Right kidney (tissue), 1 donor: ENCODE measurements at regions not wholly inside any gene's neighbourhood (a gene's known extent, or its start where the extent isn't known, plus 50 kb on each side); places are given as distances from the start of the nearest gene placed in this dataset.
"Not testable (repeated sequence)": the region's sequence is repeated elsewhere in the genome, so short reads cannot be mapped to it uniquely, and the experiment has no call there.

Experiments
- DNase-seq: peaks from one replicate; pipeline ENCODE4 v3.0.0-alpha.2; 2016

DNA sequence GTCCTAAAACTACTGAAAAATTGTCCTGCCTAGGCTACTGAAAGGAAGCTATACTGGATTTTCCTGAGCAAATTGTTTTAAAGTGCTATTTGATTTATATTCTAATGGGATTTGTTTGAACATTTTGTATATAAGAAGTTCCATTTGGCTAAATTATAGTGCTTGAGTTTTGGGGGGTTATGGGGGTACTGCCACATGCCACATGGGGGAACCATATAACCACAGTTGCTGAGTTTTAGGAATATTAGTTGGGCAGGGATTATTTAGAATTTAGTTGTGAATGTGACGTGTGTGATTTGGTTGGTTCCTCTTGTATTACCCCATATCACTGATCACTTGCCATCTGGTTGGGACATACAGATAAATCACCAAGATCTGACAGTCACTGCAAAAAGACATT lies 224.5 kb upstream of the TAPT1 start:
- DNase-seq, result no peak

DNA sequence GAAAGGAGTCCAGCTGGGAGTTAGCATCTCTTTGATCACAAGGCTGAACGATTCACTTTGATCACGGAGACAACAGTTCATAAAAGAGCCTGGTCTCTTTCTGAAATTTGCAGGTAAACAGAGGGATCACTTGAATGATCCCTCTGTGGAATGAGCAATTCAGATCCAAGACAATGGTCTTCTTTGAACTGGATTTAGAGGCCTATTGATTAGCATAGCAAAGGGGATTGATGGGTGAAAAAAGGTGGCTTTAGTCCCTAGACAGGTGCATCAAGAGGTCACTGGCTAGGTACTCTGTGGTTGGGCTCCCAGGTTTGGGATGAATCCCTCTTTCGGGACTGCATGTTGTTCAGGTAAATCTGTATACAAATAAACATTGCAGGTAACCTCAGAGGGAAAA lies 223.8 kb upstream of the TAPT1 start:
- DNase-seq, result no peak

DNA sequence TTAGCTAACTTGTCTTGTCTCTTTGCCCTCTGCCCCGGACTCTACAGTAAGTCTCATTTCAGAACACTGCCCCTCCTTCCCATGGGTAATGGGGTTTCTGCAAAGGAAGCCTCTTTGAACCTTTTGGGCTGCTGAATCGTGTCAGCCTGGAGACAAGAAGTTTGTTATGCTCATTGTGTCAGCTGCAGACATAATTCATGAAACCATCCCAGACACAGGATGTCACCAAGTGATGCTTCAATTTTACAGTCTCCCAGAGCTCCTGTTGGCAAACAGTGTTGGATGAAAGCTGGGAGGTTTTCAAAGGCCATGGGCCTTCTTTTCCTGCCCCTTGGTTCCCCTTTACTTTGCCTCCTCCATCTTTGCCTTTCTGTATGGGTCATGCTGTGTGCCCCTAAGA lies 223.1 kb upstream of the TAPT1 start:
- DNase-seq, result peak; percentile 59

DNA sequence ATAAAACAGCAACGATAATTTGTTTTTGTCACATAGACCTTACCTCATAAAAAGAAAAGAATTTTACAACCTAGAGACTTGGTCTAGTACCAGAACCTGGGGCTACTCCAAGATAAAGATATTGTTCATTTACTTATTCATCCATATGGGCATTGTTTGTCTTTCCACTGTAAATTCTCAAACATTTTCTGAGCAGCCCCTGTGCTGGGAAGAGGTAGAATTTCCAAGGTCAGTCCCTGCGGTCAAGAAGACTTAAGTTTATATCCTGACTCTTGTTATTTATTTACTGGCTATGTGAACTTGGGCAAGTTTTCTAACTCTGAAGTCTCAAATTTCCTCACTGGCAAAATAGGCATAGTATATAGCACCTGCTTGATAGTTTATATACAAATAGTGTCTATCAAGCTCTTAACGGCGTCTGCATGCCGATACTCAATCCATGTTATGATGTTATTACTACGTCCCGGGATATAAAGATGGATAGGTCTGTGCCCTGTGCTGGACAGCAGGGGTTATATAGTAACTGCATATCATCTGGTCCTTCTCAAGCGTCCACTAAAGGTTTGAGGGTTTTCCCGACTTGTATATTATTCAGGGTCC lies 222.1 kb upstream of the TAPT1 start:
- peak; percentile 29 for DNase-seq

DNA sequence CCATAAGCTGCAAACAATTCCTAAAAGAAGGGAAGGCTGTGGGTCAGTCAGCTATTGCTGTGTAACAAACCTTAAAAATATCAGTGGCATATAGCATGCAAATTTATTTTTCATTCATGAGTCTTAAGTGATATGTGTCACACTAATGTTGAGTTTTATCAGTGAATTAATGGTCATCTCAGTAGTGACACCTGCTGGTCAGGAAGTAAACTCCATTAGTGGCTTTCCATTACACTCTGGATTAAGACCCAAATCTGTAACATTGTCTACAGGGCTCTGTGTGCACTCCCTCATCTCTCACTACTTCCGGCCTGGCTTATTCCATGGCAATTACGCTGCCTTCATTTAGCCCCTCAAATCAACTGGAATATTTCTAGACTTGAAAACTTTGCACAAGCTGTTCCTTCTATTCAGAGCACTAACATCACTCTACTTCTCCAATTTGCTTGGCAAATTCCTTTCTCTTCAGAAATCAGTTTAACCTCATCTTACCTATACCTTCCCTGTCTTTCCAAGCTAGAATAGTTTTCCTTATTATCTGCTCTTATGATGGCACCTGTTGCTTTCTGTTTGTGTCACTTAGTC lies 217.3 kb upstream of the TAPT1 start:
- no peak for DNase-seq

DNA sequence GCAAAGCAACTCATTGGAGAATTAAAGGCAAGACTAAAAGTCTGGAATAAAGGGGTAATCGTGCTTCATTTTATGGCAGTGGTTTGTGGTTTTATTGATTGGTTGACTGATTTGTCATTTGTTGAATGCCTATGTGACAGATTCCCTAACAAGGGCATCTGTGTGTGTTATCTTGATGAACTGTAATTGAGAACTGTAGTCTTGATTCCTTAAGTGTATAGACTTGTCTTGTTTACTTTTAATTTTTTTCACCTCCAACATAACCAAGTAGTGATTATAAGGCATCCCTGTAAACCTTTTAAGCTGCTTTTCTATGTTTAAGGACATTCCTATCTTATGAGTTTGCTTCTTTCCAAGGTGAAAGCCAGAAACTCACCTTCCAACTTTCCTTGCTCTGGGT lies 216.0 kb upstream of the TAPT1 start:
- DNase-seq, result no peak

DNA sequence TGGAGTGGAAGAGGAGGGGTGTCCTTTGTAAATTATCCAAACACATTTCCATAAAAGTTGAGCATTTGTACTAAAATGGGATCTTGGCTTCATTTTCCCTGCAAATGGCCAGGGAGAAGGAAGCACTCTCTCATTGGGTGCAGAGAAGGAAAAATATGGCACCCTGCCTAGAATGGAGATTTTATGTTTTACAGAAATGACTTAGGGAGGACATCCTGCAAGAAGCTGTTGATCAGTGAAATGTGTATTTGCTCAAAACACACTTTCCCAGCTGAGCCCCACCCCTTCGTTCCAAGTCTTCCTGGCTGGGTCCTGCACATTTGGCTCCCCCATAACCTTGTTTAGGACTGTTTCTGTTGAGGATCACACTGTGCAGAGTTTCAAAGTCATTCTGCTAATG lies 213.5 kb upstream of the TAPT1 start:
- DNase-seq, result no peak

DNA sequence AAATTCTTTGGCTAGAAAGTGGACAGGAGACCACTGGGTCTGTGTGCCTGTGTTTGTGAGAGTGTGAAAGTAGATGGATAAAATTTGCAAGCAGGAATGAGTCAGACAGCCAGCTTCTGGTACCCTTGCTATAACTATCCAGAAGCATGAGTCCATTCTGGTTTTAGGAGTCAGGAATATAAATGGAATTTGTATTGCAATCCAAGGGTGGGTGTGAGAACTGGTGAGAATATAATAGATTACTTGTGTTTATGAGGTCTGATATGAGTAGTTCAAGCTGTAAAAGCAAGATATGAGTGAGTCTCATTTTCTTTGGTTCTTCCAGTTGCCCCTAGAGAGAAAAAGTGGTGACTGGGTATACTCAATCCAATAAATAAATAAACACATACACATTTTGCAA lies 212.7 kb upstream of the TAPT1 start:
- no peak for DNase-seq

DNA sequence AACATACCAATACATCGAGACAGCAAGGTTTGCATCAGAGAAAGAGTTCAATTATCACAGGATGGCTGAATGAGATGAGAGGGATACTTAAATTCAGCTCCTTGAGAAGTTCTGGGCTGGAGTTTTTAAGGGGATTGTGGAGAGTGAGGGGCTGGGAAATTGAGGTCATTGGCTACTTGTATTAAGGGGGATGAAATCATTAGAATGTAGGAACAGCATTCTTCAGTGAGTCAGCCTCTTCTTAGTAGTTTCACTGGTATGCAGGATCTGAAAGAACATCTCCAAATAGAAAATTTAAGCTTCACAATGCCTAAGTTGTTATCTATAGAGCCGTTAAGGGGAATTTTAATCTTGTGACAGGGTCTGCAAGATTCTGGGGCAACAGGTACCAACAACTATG lies 211.6 kb upstream of the TAPT1 start:
- DNase-seq, result no peak

DNA sequence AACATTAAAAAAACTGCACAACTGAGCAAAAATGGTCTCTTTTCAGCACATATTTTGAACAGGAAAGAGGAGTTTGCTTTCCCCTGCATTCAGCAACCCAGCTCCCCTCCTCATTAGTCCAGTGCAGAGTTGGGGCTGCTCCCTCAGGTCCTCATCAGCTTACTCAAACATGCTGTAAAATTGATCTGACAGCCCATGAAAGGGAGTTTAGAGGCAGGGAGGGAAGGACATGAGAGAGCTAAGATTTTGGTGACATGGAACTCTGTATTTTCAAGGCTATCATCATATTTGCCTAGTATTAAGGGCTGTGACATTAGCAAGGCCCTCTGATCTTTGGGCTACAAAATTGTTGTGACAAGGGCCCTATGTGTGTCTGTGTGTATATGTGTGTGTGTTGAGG lies 205.6 kb upstream of the TAPT1 start:
- DNase-seq, result no peak

DNA sequence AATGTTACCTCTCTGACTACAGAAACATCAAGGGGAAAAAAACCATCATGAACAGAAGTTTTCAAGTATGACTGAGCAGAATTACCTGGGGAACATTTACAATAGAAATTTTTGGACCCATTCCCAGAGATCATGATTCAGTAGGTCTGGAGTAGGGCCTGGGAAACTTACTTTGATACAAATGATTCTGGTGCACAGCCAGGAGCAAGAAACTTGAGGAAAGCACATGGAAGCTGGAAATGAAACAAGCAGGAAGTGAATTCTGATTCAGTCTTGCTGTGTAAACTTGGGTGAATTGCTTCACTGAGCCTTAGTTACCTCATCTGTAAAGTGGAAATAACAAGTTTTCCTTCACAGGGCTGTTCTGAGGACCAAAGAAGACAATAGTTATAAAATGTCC lies 192.5 kb upstream of the TAPT1 start:
- DNase-seq, result no peak

DNA sequence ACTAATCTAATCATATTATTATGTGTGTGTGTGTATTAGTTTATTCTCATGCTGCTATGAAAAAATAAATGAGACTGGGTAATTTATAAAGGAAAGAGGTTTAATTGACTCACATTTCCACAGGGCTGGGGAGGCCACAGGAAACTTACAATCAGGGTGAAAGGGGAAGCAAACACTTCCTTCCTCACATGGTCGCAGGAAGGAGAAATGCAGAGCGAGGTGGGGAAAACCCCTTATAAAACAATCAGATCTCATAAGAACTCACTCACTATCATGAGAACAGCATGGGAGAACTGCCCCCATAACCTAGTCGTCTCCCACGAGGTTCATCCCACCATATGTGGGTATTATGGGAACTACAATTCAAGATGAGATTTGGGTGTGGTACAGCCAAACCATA lies 190.9 kb upstream of the TAPT1 start:
- no peak for DNase-seq

DNA sequence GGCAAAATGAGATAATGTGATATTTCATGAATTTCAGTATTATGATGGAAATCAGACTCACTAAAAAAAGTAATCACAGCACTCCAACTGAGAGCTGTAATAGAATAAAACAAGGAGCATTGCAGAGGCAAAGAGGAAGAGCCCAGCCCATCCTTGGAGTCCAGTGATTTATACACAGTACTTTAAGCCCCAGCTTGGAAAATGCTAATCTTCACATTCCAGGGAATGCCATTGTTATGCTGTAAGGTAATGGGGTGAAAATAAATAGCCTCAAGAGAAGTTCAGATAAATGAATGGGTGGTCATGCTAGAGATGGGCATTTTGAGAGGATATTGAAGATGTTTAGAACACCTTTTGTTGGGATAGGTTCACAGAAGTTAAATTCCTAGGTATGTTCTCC lies 190.3 kb upstream of the TAPT1 start:
- DNase-seq, result no peak

DNA sequence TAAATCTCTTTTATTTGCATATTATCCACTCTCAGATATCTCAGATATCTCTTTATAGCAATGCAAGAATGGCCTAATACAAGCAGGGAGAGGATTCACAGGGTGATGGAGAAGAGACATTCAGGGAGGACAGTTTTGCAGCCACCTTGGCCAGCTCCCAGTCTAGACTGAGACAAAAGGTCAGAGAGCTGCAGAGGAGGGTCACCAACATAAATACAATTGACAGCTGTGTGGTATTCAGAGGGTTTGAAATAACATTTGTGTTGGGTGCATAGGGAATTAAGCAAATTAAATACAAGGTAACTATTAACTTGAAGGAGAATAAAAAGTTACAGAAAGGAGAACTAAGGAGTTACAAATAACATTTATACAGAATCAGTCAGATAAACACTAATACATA lies 189.5 kb upstream of the TAPT1 start:
- DNase-seq, result no peak

DNA sequence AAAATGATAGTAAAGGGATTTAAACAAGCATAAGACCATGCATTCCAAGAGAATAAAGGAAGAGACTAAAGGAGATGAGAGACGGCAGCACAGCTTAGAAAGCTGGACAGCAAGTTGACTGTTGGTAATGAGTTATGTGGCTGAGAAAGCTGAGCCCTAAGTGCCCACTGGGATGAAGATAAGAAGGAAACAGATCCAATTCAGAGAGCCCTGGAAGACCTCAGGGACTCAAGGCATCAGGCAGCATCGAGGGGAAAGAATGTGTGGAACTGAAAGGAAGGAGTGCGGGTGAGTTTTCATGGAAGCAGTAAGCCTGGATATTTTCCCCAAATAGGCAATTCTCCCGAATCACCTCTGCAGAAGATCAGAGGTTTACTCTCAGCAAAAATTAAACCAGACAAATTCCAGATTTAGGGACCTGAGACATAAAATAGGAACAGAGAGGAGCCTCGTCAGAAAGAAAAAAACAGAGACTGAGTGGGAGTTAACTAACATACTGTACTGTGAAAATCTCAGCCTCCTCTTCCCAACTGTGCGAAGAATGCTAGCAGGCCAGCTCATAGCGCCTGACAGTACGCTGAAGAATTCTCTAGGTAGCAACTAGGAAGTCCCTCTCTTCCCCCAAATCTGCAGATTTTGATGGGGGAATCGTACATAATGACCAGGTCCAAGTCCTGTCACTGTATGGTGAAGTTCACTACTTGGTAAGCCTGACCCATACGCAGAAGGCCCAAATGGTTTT lies 187.7 kb upstream of the TAPT1 start:
- peak; percentile 6 for DNase-seq

DNA sequence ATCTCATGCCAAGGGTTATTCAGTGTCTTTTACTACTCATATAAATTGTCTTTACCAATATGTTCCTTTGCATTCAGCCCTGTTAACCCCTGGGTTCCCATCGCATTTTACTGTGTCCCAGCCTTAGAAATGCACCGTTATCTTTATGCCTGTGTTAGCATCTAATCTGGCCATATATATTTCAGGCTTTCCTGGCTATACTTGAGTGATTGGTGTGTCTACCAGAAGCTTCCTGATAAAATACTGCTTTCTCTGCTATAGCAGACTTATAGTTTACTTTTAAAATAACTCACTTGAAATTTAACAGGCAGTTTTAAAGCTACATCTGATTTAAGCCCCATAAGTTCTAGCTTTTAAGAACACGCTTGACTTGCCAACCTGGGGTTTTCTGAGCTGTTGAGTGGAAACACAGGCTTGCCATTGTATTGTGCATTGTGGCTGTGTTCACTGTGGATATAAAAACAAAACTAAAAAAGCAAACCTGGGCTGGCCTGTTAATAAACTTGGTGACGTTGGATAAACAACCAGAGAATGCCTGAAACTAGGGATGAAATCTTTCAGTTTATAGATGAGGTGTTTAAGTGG lies 185.3 kb upstream of the TAPT1 start:
- no peak for DNase-seq

DNA sequence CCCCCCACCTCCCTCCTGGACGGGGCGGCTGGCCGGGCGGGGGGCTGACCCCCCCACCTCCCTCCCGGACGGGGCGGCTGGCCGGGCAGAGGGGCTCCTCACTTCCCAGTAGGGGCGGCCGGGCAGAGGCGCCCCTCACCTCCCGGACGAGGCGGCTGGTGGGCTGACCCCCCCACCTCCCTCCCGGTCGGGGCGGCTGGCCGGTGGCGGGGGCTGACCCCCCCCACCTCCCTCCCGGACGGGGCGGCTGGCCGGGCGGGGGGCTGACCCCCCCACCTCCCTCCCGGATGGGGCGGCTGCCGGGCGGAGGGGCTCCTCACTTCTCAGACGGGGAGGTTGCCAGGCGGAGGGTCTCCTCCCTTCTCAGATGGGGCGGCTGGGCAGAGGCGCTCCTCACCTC lies 166.9 kb upstream of the TAPT1 start:
- not testable (repeated sequence) for DNase-seq

DNA sequence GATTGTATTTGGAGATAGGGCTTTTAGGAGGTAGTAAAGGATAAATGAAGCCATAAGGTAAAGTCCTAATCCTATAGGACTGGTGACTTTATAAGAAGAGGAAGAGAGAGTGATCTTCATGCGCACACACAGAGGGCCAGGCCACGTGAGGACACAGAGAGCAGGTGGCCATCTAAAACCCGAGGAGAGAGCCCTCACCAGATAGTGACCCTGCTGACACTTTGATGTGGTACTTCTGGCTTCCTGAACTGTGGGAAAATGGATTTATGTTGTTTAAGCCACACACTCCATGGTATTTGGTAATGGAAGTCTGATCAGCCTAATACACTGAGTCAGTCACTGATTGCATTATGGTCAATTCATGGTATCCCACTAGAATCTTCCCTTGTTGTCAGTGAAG lies 164.9 kb upstream of the TAPT1 start:
- no peak for DNase-seq

DNA sequence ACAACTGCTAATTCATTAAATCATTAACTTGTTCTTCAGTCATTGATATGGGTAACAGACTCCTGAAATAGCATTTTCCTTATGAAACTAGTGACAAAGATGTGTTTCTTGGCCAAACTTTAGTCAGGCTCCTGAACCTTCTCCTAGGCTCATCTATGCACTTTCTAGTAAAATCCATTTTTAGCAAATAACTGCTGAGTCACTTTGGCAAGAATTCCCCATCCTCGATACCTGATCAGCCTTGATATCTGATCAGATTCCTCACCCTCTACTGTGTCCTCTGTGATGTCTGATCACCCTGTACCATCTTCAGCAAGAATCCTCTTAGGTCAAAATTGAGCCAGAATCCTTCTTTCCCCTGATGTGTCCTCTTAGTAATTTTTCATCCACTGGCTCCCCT lies 161.2 kb upstream of the TAPT1 start:
- no peak for DNase-seq

DNA sequence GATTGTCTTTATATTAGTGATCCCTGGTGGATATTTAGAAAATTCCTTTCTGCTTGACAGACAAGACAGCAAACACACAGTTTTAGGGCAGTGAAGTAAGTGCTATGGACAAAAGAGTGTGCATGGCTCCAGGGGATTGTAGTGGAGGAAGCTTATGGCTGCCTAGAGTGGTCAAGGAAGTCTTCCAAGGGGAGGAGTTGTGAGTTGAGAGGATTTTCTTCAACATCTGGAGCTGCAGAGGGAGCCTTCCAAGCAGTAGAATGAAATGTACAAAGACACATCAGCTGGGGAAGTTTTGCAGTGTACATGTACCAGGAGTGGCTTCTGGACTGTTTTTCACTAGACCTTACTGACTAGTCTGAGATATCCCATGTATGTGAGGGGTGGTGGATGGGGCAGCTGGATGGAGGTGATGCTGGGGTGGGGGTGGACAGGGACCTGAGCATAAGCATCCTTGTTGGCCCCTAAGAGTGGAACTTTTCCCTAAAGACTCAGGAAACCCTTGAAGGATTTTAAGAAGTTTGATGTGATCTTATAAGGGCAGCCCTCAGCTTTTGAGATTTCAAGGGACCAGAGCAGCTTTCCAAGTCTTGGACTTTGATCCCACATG lies 160.5 kb upstream of the TAPT1 start:
- DNase-seq, result no peak

DNA sequence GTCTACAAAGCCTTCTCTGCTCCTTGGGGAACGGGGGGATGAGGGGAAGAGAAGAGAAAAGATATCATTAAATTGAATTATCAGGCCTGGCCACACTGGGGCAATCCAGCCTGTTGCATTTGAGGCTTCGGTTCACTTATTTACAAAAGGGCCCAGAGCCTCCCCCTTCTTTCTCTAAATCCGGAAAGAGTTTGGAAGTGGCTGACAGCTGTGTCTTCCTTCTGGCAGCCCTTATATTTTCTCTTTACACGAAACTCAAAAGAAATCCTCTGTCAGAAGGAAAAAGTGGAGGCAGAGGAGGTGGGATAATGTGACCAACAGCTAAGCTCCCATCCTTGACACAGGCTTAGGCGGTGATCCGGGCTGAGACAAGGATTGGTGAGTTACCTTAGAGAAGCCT lies 158.3 kb upstream of the TAPT1 start:
- no peak for DNase-seq

DNA sequence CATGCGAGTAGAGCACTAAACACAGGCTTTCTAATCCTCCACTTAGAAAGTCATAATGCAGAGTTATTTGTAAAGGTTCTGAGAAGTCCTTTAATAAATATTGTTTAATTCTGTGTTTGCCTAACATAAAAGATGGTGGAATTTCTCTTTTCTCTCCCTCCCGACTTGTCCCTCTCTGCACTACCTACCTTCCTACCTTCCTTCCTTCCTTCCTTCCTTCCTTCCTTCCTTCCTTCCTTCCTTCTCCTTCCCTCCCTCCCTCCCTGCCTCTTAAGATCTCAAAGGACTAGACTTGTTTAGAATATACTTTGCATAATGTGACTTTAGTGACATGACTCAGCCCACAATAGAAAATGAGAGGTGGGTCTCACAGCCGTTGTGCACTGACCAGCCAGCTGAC lies 156.3 kb upstream of the TAPT1 start:
- no peak for DNase-seq

DNA sequence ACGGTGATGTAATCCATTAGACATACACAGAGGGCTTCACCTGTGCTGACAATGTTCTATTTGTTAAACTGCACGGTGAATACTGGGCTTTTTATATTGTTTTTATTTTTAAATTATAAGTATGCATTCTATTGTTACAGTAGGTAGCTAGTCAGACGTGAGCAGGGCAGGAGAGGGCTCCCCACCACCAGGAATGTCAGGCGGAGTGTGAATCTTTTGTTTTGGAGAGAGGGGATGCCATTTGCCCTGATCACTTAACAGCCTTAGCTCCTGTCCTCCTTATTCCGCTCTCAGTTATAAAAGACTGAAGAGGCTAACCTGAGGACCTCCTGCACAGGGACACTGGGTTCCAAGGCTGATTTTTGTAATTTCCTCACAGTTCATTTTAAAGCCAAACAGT lies 151.6 kb upstream of the TAPT1 start:
- no peak for DNase-seq
